ENCODE measurements at regions not wholly inside any gene's neighbourhood (a gene's known extent, or its start where the extent isn't known, plus 50 kb on each side); places are given as distances from the start of the nearest gene placed in this dataset.

DNA sequence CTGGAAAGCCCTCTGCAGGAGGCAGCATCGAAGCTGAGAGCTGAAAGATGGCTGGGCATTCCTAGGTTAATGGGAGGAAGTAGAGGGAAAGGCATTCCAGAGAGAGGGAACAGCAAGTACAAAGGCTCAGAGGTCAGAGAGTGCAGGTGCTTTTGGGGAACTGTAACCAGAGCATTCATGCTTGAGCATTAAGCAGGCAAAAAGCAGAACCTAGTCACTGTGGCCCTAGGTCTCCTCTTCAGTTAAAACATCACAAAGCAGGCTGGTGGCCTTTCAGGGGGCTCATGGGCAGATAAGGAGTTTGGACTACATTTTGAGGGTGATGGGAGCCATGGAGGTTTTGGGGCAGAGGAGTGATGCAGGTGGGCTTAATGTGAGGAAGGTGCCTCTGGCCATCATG lies 169.2 kb upstream of the MYL2 start:
- TF ChIP-seq, protein P1, sequence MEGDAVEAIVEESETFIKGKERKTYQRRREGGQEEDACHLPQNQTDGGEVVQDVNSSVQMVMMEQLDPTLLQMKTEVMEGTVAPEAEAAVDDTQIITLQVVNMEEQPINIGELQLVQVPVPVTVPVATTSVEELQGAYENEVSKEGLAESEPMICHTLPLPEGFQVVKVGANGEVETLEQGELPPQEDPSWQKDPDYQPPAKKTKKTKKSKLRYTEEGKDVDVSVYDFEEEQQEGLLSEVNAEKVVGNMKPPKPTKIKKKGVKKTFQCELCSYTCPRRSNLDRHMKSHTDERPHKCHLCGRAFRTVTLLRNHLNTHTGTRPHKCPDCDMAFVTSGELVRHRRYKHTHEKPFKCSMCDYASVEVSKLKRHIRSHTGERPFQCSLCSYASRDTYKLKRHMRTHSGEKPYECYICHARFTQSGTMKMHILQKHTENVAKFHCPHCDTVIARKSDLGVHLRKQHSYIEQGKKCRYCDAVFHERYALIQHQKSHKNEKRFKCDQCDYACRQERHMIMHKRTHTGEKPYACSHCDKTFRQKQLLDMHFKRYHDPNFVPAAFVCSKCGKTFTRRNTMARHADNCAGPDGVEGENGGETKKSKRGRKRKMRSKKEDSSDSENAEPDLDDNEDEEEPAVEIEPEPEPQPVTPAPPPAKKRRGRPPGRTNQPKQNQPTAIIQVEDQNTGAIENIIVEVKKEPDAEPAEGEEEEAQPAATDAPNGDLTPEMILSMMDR (IDR thresholded peaks at IDR 0.05; ENCODE audit: low read depth, low read length, missing input control) = no peak
- TF ChIP-seq SP1 (IDR thresholded peaks at IDR 0.05) = no peak
- no peak for TF ChIP-seq ZBTB33 (IDR thresholded peaks at IDR 0.05)
- no peak for TF ChIP-seq RAD21 (IDR thresholded peaks at IDR 0.05)
- TF ChIP-seq, protein P2, sequence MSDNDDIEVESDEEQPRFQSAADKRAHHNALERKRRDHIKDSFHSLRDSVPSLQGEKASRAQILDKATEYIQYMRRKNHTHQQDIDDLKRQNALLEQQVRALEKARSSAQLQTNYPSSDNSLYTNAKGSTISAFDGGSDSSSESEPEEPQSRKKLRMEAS (IDR thresholded peaks at IDR 0.05) = no peak
- TF ChIP-seq JUND (IDR thresholded peaks at IDR 0.05) = no peak
- no peak for TF ChIP-seq GABPA (IDR thresholded peaks at IDR 0.05 in 1 of 2, conservative IDR thresholded peaks at IDR 0.05 in 1 of 2)
- TF ChIP-seq, protein P3, sequence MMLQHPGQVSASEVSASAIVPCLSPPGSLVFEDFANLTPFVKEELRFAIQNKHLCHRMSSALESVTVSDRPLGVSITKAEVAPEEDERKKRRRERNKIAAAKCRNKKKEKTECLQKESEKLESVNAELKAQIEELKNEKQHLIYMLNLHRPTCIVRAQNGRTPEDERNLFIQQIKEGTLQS (IDR thresholded peaks at IDR 0.05) = no peak
- no peak for TF ChIP-seq TAF1 (conservative IDR thresholded peaks at IDR 0.05)
- no peak for TF ChIP-seq HNF4G (IDR thresholded peaks at IDR 0.05)
- TF ChIP-seq YY1 (IDR thresholded peaks at IDR 0.05) = no peak
- TF ChIP-seq, protein P4, sequence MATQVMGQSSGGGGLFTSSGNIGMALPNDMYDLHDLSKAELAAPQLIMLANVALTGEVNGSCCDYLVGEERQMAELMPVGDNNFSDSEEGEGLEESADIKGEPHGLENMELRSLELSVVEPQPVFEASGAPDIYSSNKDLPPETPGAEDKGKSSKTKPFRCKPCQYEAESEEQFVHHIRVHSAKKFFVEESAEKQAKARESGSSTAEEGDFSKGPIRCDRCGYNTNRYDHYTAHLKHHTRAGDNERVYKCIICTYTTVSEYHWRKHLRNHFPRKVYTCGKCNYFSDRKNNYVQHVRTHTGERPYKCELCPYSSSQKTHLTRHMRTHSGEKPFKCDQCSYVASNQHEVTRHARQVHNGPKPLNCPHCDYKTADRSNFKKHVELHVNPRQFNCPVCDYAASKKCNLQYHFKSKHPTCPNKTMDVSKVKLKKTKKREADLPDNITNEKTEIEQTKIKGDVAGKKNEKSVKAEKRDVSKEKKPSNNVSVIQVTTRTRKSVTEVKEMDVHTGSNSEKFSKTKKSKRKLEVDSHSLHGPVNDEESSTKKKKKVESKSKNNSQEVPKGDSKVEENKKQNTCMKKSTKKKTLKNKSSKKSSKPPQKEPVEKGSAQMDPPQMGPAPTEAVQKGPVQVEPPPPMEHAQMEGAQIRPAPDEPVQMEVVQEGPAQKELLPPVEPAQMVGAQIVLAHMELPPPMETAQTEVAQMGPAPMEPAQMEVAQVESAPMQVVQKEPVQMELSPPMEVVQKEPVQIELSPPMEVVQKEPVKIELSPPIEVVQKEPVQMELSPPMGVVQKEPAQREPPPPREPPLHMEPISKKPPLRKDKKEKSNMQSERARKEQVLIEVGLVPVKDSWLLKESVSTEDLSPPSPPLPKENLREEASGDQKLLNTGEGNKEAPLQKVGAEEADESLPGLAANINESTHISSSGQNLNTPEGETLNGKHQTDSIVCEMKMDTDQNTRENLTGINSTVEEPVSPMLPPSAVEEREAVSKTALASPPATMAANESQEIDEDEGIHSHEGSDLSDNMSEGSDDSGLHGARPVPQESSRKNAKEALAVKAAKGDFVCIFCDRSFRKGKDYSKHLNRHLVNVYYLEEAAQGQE (IDR thresholded peaks at IDR 0.05) = no peak
- TF ChIP-seq FOXA1 (IDR thresholded peaks at IDR 0.05) = no peak
